Ovary (tissue), 3 donors: ENCODE measurements at regions not wholly inside any gene's neighbourhood (a gene's known extent, or its start where the extent isn't known, plus 50 kb on each side); places are given as distances from the start of the nearest gene placed in this dataset.
"Not testable (repeated sequence)": the region's sequence is repeated elsewhere in the genome, so short reads cannot be mapped to it uniquely, and the experiment has no call there.

Experiments
- CTCF ChIP-seq, 3 donors: fragments of 450-650 bp in 2 of 3; fragments of 200-600 bp in 1 of 3; IDR thresholded peaks; one replicate each; pipeline versions ENCODE4 v1.5.1 to v1.8.0; 2016 to 2022; ENCODE audit warnings: antibody characterized with exemption in 3 of 3, mild to moderate bottlenecking in 1 of 3
- EP300 ChIP-seq: sonication (generic); formaldehyde crosslinking; IDR thresholded peaks from one replicate; pipeline ENCODE4 v1.6.1; 2017; ENCODE audit warnings: antibody characterized with exemption
- POLR2A ChIP-seq: fragments of 450-650 bp; IDR thresholded peaks from one replicate; pipeline ENCODE4 v1.6.1; 2017; ENCODE audit warnings: antibody characterized with exemption, mild to moderate bottlenecking, moderate library complexity
- donor health status: DM: no; HTN: no; CAD: no.

GRCh38 chr18:78438235-78438634 is 541.4 kb upstream of the SALL3 start:
- not testable (repeated sequence) for TF ChIP-seq CTCF (IDR thresholded peaks at IDR 0.05); POLR2A; EP300
